ENCODE measurements at regions not wholly inside any gene's neighbourhood (a gene's known extent, or its start where the extent isn't known, plus 50 kb on each side); places are given as distances from the start of the nearest gene placed in this dataset.

GRCh38 chrX:17930850-17931249 is 69.8 kb upstream of the RAI2 start:
- Histone ChIP-seq H3K36me3 (ENCODE audit: control insufficient read depth in 2 of 2, insufficient read depth in 2 of 2, low read length in 1 of 2) (no peaks in the 10 kb centered on the region), H3K9ac (ENCODE audit: control insufficient read depth, insufficient read depth, low read length) (no peak overlapping the region), H3K9me3 (replicated peaks; ENCODE audit: control insufficient read depth, insufficient read depth, low read length) (no peaks in the 10 kb centered on the region), H3K79me2 (ENCODE audit: control insufficient read depth, insufficient read depth, low read length) (no peaks in the 10 kb centered on the region), H3K4me1 (ENCODE audit: control insufficient read depth, insufficient read depth, low read length) (no peaks in the 10 kb centered on the region), H3K4me3 (no peak overlapping the region), H4K20me1 (ENCODE audit: control insufficient read depth, insufficient read depth) (no peaks in the 10 kb centered on the region), H3K27me3 (replicated peaks in 1 of 2; ENCODE audit: control insufficient read depth in 2 of 2, insufficient read depth in 2 of 2, low read length in 1 of 2) (no peaks in the 10 kb centered on the region), H3K4me2 (ENCODE audit: control insufficient read depth, insufficient read depth) (no peak overlapping the region), H2AFZ (ENCODE audit: control insufficient read depth, low read depth, low read length) (no peak overlapping the region), H3K27ac (ENCODE audit: control insufficient read depth, insufficient read depth) (no peak overlapping the region)
- BruUV-seq (replicated peaks) = no TSS peak
- intact Hi-C loops (cut with micrococcal nuclease; ENCODE audit: unreplicated experiment) = no loop called here
- CTCF ChIA-PET = no interaction called here
- ATAC-seq (no peak), FAIRE-seq (no peak), DNase-seq (ENCODE audit: low read depth, low spot score) (no peak)
- in situ Hi-C loops (cut with MboI) = no loop called here
- 13% methylated on average over 4 of the region's 4 CpGs for WGBS (ENCODE audit: insufficient coverage, insufficient replicate concordance, low lambda C conversion rate, missing lambda C conversion rate)
- POLR2A ChIA-PET = no interaction called here
- RAD21 ChIA-PET (ENCODE audit: unreplicated experiment) = no interaction called here
- SMC1A ChIA-PET (ENCODE audit: uncharacterized antibody, unreplicated experiment) = no interaction called here
- TF ChIP-seq ZNF24 (IDR thresholded peaks at IDR 0.05) (no peak), NBN (IDR thresholded peaks at IDR 0.05) (no peak), ZNF274 (IDR thresholded peaks at IDR 0.05; ENCODE audit: insufficient read depth, insufficient read length) (no peak), RUNX3 (IDR thresholded peaks at IDR 0.05; ENCODE audit: low read length) (no peak), ZNF384 (IDR thresholded peaks at IDR 0.05; ENCODE audit: borderline replicate concordance, low read depth, low read length) (no peak), PKNOX1 (IDR thresholded peaks at IDR 0.05) (no peak), RB1 (IDR thresholded peaks at IDR 0.05; ENCODE audit: borderline replicate concordance) (no peak), ZBTB4 (CRISPR knock-in tag; IDR thresholded peaks at IDR 0.05) (no peak), ETV6 (conservative IDR thresholded peaks at IDR 0.05 in 1 of 2, IDR thresholded peaks at IDR 0.05 in 1 of 2; ENCODE audit: borderline replicate concordance in 1 of 2, low read depth in 1 of 2) (no peak), IKZF2 (IDR thresholded peaks at IDR 0.05) (no peak), MTA3 (IDR thresholded peaks at IDR 0.05; ENCODE audit: borderline replicate concordance, low read length) (no peak), MYB (IDR thresholded peaks at IDR 0.05; ENCODE audit: borderline replicate concordance, low read depth, low read length) (no peak), EP300 (IDR thresholded peaks at IDR 0.05; ENCODE audit: borderline replicate concordance in 1 of 2, control insufficient read depth in 1 of 2, low read depth in 2 of 2, low read length in 2 of 2) (no peak), TAF1 (IDR thresholded peaks at IDR 0.05; ENCODE audit: borderline replicate concordance, low read depth, low read length) (no peak), CBX5 (IDR thresholded peaks at IDR 0.05; ENCODE audit: low read depth) (no peak), ESRRA (IDR thresholded peaks at IDR 0.05; ENCODE audit: low read length) (no peak)
- TF ChIP-seq, protein P1, sequence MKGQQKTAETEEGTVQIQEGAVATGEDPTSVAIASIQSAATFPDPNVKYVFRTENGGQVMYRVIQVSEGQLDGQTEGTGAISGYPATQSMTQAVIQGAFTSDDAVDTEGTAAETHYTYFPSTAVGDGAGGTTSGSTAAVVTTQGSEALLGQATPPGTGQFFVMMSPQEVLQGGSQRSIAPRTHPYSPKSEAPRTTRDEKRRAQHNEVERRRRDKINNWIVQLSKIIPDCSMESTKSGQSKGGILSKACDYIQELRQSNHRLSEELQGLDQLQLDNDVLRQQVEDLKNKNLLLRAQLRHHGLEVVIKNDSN (IDR thresholded peaks at IDR 0.05; ENCODE audit: borderline replicate concordance, extremely low read length, insufficient read depth, low read depth, low read length) = no peak
- TF ChIP-seq, protein P2, sequence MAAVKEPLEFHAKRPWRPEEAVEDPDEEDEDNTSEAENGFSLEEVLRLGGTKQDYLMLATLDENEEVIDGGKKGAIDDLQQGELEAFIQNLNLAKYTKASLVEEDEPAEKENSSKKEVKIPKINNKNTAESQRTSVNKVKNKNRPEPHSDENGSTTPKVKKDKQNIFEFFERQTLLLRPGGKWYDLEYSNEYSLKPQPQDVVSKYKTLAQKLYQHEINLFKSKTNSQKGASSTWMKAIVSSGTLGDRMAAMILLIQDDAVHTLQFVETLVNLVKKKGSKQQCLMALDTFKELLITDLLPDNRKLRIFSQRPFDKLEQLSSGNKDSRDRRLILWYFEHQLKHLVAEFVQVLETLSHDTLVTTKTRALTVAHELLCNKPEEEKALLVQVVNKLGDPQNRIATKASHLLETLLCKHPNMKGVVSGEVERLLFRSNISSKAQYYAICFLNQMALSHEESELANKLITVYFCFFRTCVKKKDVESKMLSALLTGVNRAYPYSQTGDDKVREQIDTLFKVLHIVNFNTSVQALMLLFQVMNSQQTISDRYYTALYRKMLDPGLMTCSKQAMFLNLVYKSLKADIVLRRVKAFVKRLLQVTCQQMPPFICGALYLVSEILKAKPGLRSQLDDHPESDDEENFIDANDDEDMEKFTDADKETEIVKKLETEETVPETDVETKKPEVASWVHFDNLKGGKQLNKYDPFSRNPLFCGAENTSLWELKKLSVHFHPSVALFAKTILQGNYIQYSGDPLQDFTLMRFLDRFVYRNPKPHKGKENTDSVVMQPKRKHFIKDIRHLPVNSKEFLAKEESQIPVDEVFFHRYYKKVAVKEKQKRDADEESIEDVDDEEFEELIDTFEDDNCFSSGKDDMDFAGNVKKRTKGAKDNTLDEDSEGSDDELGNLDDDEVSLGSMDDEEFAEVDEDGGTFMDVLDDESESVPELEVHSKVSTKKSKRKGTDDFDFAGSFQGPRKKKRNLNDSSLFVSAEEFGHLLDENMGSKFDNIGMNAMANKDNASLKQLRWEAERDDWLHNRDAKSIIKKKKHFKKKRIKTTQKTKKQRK (IDR thresholded peaks at IDR 0.05; ENCODE audit: low read depth, low read length) = no peak
